Trophoblast cell (in vitro differentiated cells and primary cell): ENCODE measurements at regions not wholly inside any gene's neighbourhood (a gene's known extent, or its start where the extent isn't known, plus 50 kb on each side); places are given as distances from the start of the nearest gene placed in this dataset.
"Not testable (repeated sequence)": the region's sequence is repeated elsewhere in the genome, so short reads cannot be mapped to it uniquely, and the experiment has no call there.

Source experiments
- DNase-seq, 2 donors: peaks; one replicate each; pipeline ENCODE4 v3.0.0-alpha.2; 2016
- H2AFZ ChIP-seq: 2 replicates; pipeline ENCODE4 v1.6.1; 2013; ENCODE audit warnings: low read length, moderate library complexity, mild to moderate bottlenecking; ENCODE audit not compliant: insufficient read depth, poor library complexity
- H2AK5ac ChIP-seq: 2 replicates; pipeline ENCODE4 v1.6.1; 2013; ENCODE audit warnings: mild to moderate bottlenecking, low read length
- H2BK120ac ChIP-seq: 2 replicates; pipeline ENCODE4 v1.6.1; 2013; ENCODE audit warnings: low read length, mild to moderate bottlenecking, moderate library complexity; ENCODE audit not compliant: insufficient read depth, poor library complexity
- H2BK12ac ChIP-seq: 2 replicates; pipeline ENCODE4 v1.6.1; 2013; ENCODE audit warnings: mild to moderate bottlenecking, low read length, moderate library complexity
- H2BK5ac ChIP-seq: 2 replicates; pipeline ENCODE4 v1.6.1; 2013; ENCODE audit warnings: low read length, low read depth, moderate library complexity, mild to moderate bottlenecking; ENCODE audit not compliant: poor library complexity
- H3K14ac ChIP-seq: 2 replicates; pipeline ENCODE4 v1.6.1; 2013; ENCODE audit warnings: mild to moderate bottlenecking, low read length
- H3K18ac ChIP-seq: 2 replicates; pipeline ENCODE4 v1.6.1; 2013; ENCODE audit warnings: mild to moderate bottlenecking, low read length
- H3K23ac ChIP-seq: 2 replicates; pipeline ENCODE4 v1.6.1; 2013; ENCODE audit warnings: low read length
- H3K27ac ChIP-seq: 2 replicates; pipeline ENCODE4 v1.5.1; 2013; ENCODE audit warnings: low read depth, mild to moderate bottlenecking, inconsistent platforms, low read length, moderate library complexity
- H3K27me3 ChIP-seq: 2 replicates; pipeline ENCODE4 v1.6.1; 2013; ENCODE audit warnings: inconsistent platforms, mild to moderate bottlenecking, low read length, moderate library complexity; ENCODE audit not compliant: insufficient read depth
- H3K36me3 ChIP-seq, 2 experiments: 1 replicate in 1 of 2; 2 replicates in 1 of 2; pipeline ENCODE4 v1.6.1; 2013; ENCODE audit warnings: low read length in 2 of 2, mild to moderate bottlenecking in 2 of 2, moderate library complexity in 1 of 2; ENCODE audit not compliant: insufficient read depth in 2 of 2, control insufficient read depth in 1 of 2
- H3K4ac ChIP-seq: 2 replicates; pipeline ENCODE4 v1.6.1; 2013; ENCODE audit warnings: low read depth, mild to moderate bottlenecking, low read length, moderate library complexity
- H3K4me1 ChIP-seq, 2 experiments: 1 replicate in 1 of 2; 2 replicates in 1 of 2; pipeline ENCODE4 v1.6.1; 2013; ENCODE audit warnings: low read length in 2 of 2, mild to moderate bottlenecking in 2 of 2, moderate library complexity in 1 of 2; ENCODE audit not compliant: insufficient read depth in 2 of 2, control insufficient read depth in 1 of 2
- H3K4me2 ChIP-seq: 2 replicates; pipeline ENCODE4 v1.6.1; 2013; ENCODE audit warnings: inconsistent platforms, mild to moderate bottlenecking, low read length, moderate library complexity
- H3K4me3 ChIP-seq: 2 replicates; pipeline ENCODE4 v1.5.1; 2013; ENCODE audit warnings: mild to moderate bottlenecking, low read depth, low read length, inconsistent platforms
- H3K79me1 ChIP-seq: one replicate; pipeline ENCODE4 v1.6.1; 2013; ENCODE audit warnings: low read length
- H3K79me2 ChIP-seq: 2 replicates; pipeline ENCODE4 v1.6.1; 2013; ENCODE audit warnings: low read length, mild to moderate bottlenecking; ENCODE audit not compliant: control insufficient read depth, insufficient read depth, poor library complexity
- H3K9ac ChIP-seq: 2 replicates; pipeline ENCODE4 v1.6.1; 2013; ENCODE audit warnings: mild to moderate bottlenecking, low read length
- H3K9me3 ChIP-seq: 2 replicates; pipeline ENCODE4 v1.6.1; 2013; ENCODE audit warnings: low read depth, mild to moderate bottlenecking, control low read depth, inconsistent platforms, low read length; ENCODE audit not compliant: insufficient read depth
- H4K12ac ChIP-seq: 2 replicates; pipeline ENCODE4 v1.6.1; 2013; ENCODE audit warnings: low read depth, mild to moderate bottlenecking, low read length, moderate library complexity
- H4K8ac ChIP-seq: 2 replicates; pipeline ENCODE4 v1.6.1; 2013; ENCODE audit warnings: low read depth, mild to moderate bottlenecking, low read length, moderate library complexity
- H4K91ac ChIP-seq: one replicate; pipeline ENCODE4 v1.6.1; 2013; ENCODE audit warnings: low read depth, mild to moderate bottlenecking, low read length, moderate library complexity
- WGBS: extraction: QIAGEN DNeasy Blood & Tissue Kit; methylation state at CpG from one replicate; pipeline ENCODE4 v1.1.7; 2013; ENCODE audit warnings: missing lambda C conversion rate; ENCODE audit not compliant: insufficient read length, insufficient coverage; ENCODE audit errors: extremely low coverage; 5-methylcytosine and 5-hydroxymethylcytosine counted together

DNA sequence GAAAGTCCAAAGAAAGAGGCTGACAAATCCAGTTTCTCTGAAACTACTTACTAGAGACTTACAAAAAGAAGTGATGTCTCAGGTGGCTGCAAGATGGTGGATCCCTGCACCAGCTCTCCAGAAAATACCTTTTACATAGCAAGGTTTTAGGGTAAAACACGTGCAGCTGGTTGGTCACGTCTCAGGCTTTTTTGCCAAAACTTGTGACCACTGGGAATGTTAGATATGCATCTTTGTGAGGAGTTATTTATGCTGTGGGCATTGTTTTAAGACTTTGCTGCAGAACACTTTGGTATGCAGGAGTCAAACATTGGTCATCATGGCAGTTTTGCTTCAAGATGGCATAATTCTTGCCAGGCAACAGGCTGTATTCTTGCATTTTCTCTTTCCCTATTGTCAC is 1352.8 kb downstream of the REEP3 start:
- no peak overlapping the region for H2AFZ ChIP-seq
- no peaks in the 10 kb centered on the region for H3K9me3 ChIP-seq
- no peak overlapping the region for H4K12ac ChIP-seq
- no peak overlapping the region for H2BK120ac ChIP-seq
- no peak overlapping the region for H2BK5ac ChIP-seq
- no peaks in the 10 kb centered on the region for H3K79me1 ChIP-seq
- no peak overlapping the region for H3K27ac ChIP-seq
- H3K36me3 ChIP-seq, result no peaks in the 10 kb centered on the region
- no peak overlapping the region for H4K91ac ChIP-seq
- H3K4ac ChIP-seq, result no peak overlapping the region
- no peaks in the 10 kb centered on the region for H3K79me2 ChIP-seq
- H4K8ac ChIP-seq, result no peak overlapping the region
- no peak overlapping the region for H3K4me2 ChIP-seq
- H3K14ac ChIP-seq, result no peak overlapping the region
- H2AK5ac ChIP-seq, result no peak overlapping the region
- no peaks in the 10 kb centered on the region for H3K27me3 ChIP-seq
- no peak overlapping the region for H2BK12ac ChIP-seq
- no peak overlapping the region for H3K23ac ChIP-seq
- WGBS, result no CpG with 5 or more reads among the region's 2 CpGs
- DNase-seq, result no peak
- H3K18ac ChIP-seq, result no peak overlapping the region
- H3K4me3 ChIP-seq, result no peak overlapping the region
- H3K4me1 ChIP-seq, result no peaks in the 10 kb centered on the region
- H3K9ac ChIP-seq, result no peak overlapping the region

DNA sequence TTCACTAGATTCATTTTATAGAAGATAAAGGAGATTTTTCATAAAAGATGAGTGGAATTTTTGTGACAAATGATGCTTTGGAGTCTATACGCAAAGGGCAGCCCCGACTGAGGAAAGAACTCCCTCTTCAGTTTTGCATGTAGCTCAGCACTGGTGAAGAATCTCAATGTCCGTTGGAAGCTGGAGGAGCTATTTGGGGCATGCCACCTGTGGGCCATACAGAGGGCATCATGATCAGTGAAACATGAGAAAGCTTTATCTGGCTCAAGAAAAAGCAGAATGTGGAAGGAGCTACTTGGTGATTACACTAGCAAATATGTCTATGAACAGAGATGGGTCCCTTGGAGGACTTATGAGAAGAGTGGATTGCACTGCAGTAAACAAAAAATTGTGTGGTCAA is 1359.3 kb downstream of the REEP3 start:
- Histone ChIP-seq H2BK12ac (no peak overlapping the region), H3K4me1 (no peaks in the 10 kb centered on the region), H3K36me3 (no peaks in the 10 kb centered on the region), H3K27ac (no peak overlapping the region), H3K4me2 (no peak overlapping the region), H3K4me3 (no peak overlapping the region), H3K79me2 (no peaks in the 10 kb centered on the region), H3K9ac (no peak overlapping the region), H2BK5ac (no peak overlapping the region), H4K91ac (no peak overlapping the region), H3K23ac (no peak overlapping the region), H2AK5ac (no peak overlapping the region), H3K4ac (no peak overlapping the region), H3K14ac (no peak overlapping the region), H3K9me3 (no peaks in the 10 kb centered on the region), H2BK120ac (no peak overlapping the region), H3K27me3 (no peaks in the 10 kb centered on the region), H2AFZ (no peak overlapping the region), H3K79me1 (no peaks in the 10 kb centered on the region), H4K12ac (no peak overlapping the region), H4K8ac (no peak overlapping the region), H3K18ac (no peak overlapping the region)
- WGBS, result no CpG with 5 or more reads among the region's 3 CpGs
- DNase-seq, result no peak

DNA sequence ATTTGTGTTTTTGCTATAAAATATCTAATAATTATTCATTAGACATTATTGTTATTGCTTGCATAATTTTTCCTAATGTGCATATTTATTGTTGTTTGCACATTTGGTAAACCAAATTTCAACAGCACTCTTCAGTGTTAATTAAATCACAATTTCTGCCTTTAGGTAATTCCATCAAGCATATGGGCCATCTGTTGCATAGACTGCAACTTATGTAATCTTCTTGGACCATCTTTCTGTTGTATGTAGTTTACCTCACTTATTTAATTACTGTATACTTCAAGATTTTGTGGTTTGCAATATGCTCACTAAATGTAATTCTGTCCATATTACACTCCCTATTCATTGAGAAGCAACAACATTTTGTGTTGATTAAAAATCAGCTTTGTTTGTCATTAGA is 1360.1 kb downstream of the REEP3 start:
- Histone ChIP-seq H2BK120ac (no peak overlapping the region), H3K4me1 (no peaks in the 10 kb centered on the region)

DNA sequence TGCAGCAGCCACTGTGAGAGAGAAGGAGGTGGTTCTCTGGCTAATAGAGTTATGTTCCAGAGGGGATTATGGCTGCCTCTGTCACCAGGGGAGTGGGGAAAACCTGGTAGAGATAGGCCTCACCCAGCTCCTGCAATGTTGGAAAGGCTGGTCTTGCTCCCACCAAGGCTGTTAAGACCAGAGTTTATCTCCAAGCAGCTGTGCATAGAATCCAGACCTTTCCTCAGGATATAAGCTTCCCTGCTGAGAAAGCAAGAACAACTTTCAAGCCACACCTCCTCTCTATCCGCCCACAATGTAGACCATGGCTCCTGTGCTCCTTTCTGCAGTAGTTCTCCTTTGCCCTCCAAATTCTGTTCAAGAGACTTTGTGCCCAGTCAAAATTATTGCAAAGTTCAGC is 1375.4 kb downstream of the REEP3 start:
- Histone ChIP-seq H3K79me2 (no peaks in the 10 kb centered on the region), H3K79me1 (no peaks in the 10 kb centered on the region), H3K18ac (no peak overlapping the region), H3K36me3 (no peaks in the 10 kb centered on the region), H4K91ac (no peak overlapping the region), H4K12ac (no peak overlapping the region), H3K4ac (no peak overlapping the region), H2BK5ac (no peak overlapping the region), H2BK120ac (no peak overlapping the region), H2AFZ (no peak overlapping the region), H3K27ac (no peak overlapping the region), H3K4me1 (no peaks in the 10 kb centered on the region), H3K23ac (no peak overlapping the region), H3K9me3 (no peaks in the 10 kb centered on the region), H3K4me2 (no peak overlapping the region), H4K8ac (no peak overlapping the region), H3K14ac (no peak overlapping the region), H2BK12ac (no peak overlapping the region), H3K27me3 (no peaks in the 10 kb centered on the region), H3K9ac (no peak overlapping the region), H2AK5ac (no peak overlapping the region), H3K4me3 (no peak overlapping the region)
- WGBS, result no CpG with 5 or more reads among the region's 1 CpG
- no peak for DNase-seq

More for the DNA sequence above, 1360.1 kb downstream of the REEP3 start:
- Histone ChIP-seq H3K4me2 (no peak overlapping the region), H2AFZ (no peak overlapping the region), H3K4ac (no peak overlapping the region), H3K14ac (no peak overlapping the region), H4K91ac (no peak overlapping the region), H2BK12ac (no peak overlapping the region), H3K23ac (no peak overlapping the region), H3K27me3 (no peaks in the 10 kb centered on the region), H3K4me3 (no peak overlapping the region), H3K9me3 (no peaks in the 10 kb centered on the region), H3K27ac (no peak overlapping the region), H2AK5ac (no peak overlapping the region), H4K8ac (no peak overlapping the region), H3K79me2 (no peaks in the 10 kb centered on the region), H4K12ac (no peak overlapping the region), H3K36me3 (no peaks in the 10 kb centered on the region), H3K79me1 (no peaks in the 10 kb centered on the region), H3K18ac (no peak overlapping the region), H2BK5ac (no peak overlapping the region), H3K9ac (no peak overlapping the region)
- DNase-seq, result no peak

DNA sequence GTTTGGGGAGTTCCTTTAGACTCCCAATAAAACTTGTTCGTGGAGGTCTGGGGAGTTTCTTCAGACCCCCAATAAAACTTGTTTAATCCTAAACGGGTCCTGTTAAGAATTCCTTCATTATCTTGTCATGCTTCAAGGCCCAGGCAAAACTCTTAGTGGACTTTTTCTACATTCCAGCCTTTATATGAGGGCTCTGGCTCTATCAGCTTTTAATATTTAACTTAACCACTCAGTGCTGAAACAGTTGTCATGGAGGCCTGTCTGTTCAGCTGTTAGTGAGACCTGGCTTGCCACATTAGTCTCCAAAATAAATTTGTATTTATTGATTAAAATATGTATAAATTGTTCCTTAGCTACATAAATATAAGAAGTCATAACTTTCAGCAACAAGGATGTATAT is 1385.1 kb downstream of the REEP3 start:
- not testable (repeated sequence) for H2AK5ac ChIP-seq, H2AFZ ChIP-seq, H3K23ac ChIP-seq, H3K9ac ChIP-seq, DNase-seq, H3K36me3 ChIP-seq, H2BK120ac ChIP-seq, H3K79me2 ChIP-seq, H3K4me3 ChIP-seq, H2BK12ac ChIP-seq, H2BK5ac ChIP-seq, H3K27ac ChIP-seq, H3K79me1 ChIP-seq, H3K14ac ChIP-seq, H3K18ac ChIP-seq, H3K27me3 ChIP-seq, H4K8ac ChIP-seq, H3K4ac ChIP-seq, H3K4me2 ChIP-seq, H4K91ac ChIP-seq, H3K9me3 ChIP-seq, H4K12ac ChIP-seq, H3K4me1 ChIP-seq
- no CpG with 5 or more reads among the region's 2 CpGs for WGBS
